ENCODE measurements at regions not wholly inside any gene's neighbourhood (a gene's known extent, or its start where the extent isn't known, plus 50 kb on each side); places are given as distances from the start of the nearest gene placed in this dataset.

- Histone ChIP-seq H3K9me3 (replicated peaks in 1 of 3) (no peaks in the 10 kb centered on the region), H3K27ac (no peak overlapping the region)
- TF ChIP-seq POLR2A (IDR thresholded peaks at IDR 0.05): no peak
Measured at GRCh38 chr1:232725305-232726047, 79.7 kb upstream of the MAP10 start.

GRCh38 chr1:232726048-232726779 is 79.0 kb upstream of the MAP10 start:
- TF ChIP-seq CTCF (IDR thresholded peaks at IDR 0.05) (no peak), POLR2A (IDR thresholded peaks at IDR 0.05) (no peak)
- Histone ChIP-seq H3K27ac (no peak overlapping the region), H3K9me3 (replicated peaks in 1 of 3) (no peaks in the 10 kb centered on the region), H3K4me1 (replicated peaks in 1 of 2) (peaks cover 0 to 7% of the 10 kb centered on the region in 2 donors), H3K27me3 (no peaks in the 10 kb centered on the region), H3K4me3 (no peak overlapping the region), H3K36me3 (replicated peaks in 1 of 2) (no peaks in the 10 kb centered on the region)
- no peak for DNase-seq
- intact Hi-C loops (cut with DNase I): no loop called here
- 67 to 74% (median 72%) methylated on average over 8 of the region's 8 CpGs for WGBS, 4 donors

More at GRCh38 chr1:232725305-232726047, 79.7 kb upstream of the MAP10 start:
- peaks cover 0 to 7% of the 10 kb centered on the region in 2 donors for H3K4me1 ChIP-seq (replicated peaks in 1 of 2)
- no peak for DNase-seq
- WGBS, 4 donors: 79 to 94% (median 85%) methylated on average over 4 to 6 of the region's 6 CpGs
- H3K27me3 ChIP-seq: no peaks in the 10 kb centered on the region
- H3K4me3 ChIP-seq: no peak overlapping the region
- intact Hi-C loops (cut with DNase I): no loop called here
- no peaks in the 10 kb centered on the region for H3K36me3 ChIP-seq (replicated peaks in 1 of 2)

GRCh38 chr1:232728507-232729263 is 76.5 kb upstream of the MAP10 start:
- Histone ChIP-seq H3K4me1 (replicated peaks in 1 of 2) (peaks cover 0 to 7% of the 10 kb centered on the region in 2 donors), H3K27ac (peak overlapping the region in 2 of 5 donors; percentile 32 to 63), H3K9me3 (replicated peaks in 1 of 3) (no peaks in the 10 kb centered on the region), H3K36me3 (replicated peaks in 1 of 2) (no peaks in the 10 kb centered on the region), H3K27me3 (no peaks in the 10 kb centered on the region), H3K4me3 (no peak overlapping the region)
- intact Hi-C loops (cut with DNase I): no loop called here
- no peak for DNase-seq
- TF ChIP-seq POLR2A (IDR thresholded peaks at IDR 0.05) (no peak), CTCF (IDR thresholded peaks at IDR 0.05) (no peak)
- WGBS, 4 donors: 55 to 63% (median 60%) methylated on average over 6 of the region's 6 CpGs

- TF ChIP-seq CTCF (IDR thresholded peaks at IDR 0.05) (no peak), POLR2A (IDR thresholded peaks at IDR 0.05) (no peak)
- intact Hi-C loops (cut with DNase I): no loop called here
- H3K9me3 ChIP-seq (replicated peaks in 1 of 3): no peaks in the 10 kb centered on the region
- DNase-seq: no peak
- WGBS, 4 donors: 67 to 75% (median 71%) methylated on average over 1 of the region's 1 CpG
- H3K27me3 ChIP-seq: no peaks in the 10 kb centered on the region
- H3K36me3 ChIP-seq (replicated peaks in 1 of 2): no peaks in the 10 kb centered on the region
- H3K4me3 ChIP-seq: no peak overlapping the region
- peaks cover 0 to 7% of the 10 kb centered on the region in 2 donors for H3K4me1 ChIP-seq (replicated peaks in 1 of 2)
- H3K27ac ChIP-seq: no peak overlapping the region
Measured at GRCh38 chr1:232732344-232732910, 72.8 kb upstream of the MAP10 start.
